HepG2 (cell line): ENCODE measurements at regions not wholly inside any gene's neighbourhood (a gene's known extent, or its start where the extent isn't known, plus 50 kb on each side); places are given as distances from the start of the nearest gene placed in this dataset.

Experiments
- ATAC-seq: fragments of 200-7000 bp; cut with Tn5 transposase; 3 replicates; pipeline ENCODE4 v1.9.1; 2020; ENCODE audit warnings: mild to moderate bottlenecking, moderate library complexity
- BruUV-seq: library from RNA; stranded (reverse); fragments of 400-500 nt; replicated peaks from 2 replicates; lab custom pipeline; 2021; lab: Mats Ljungman, UMichigan
- CTCF ChIA-PET: fragments of 300-600 bp; formaldehyde crosslinking; extraction: SDS; loops from one replicate; lab custom pipeline; 2021; ENCODE audit warnings: low total read pairs, inconsistent platforms, low intra/inter-chr PET ratio; lab: Yijun Ruan, JAX
- POLR2A ChIA-PET: fragments of 350-600 bp; sonication (Branson Sonifier 250); formaldehyde crosslinking; loops from one replicate; lab custom pipeline; 2020; ENCODE audit warnings: antibody characterized with exemption, inconsistent platforms; lab: Yijun Ruan, JAX
- DNase-seq: peaks from one replicate; pipeline ENCODE4 v3.0.0-alpha.2; 2015; ENCODE audit warnings: low spot score
- FAIRE-seq: peaks from 3 replicates; lab custom pipeline; 2011; peaks lifted over from hg19 to GRCh38; lab: Jason Lieb, UNC
- H2AFZ ChIP-seq: one replicate; pipeline ENCODE4 v1.6.1; 2011; ENCODE audit warnings: low read length, inconsistent platforms
- H3K27ac ChIP-seq: fragments of 300-600 bp; 3 replicates; pipeline ENCODE4 v1.8.0; 2011; ENCODE audit warnings: mixed run types, mild to moderate bottlenecking, mixed read lengths, low read length, inconsistent platforms; ENCODE audit not compliant: insufficient read depth; ENCODE audit errors: extremely low read length
- H3K27me3 ChIP-seq, 2 experiments: fragments of 200-600 bp in 1 of 2; 2 replicates in 1 of 2; 3 replicates in 1 of 2; pipeline versions ENCODE4 v1.6.0 to v1.8.0; 2011; ENCODE audit warnings: low read length in 2 of 2, mild to moderate bottlenecking in 2 of 2, moderate library complexity in 2 of 2, inconsistent platforms in 1 of 2; ENCODE audit not compliant: insufficient read depth in 2 of 2, control insufficient read depth in 1 of 2
- H3K36me3 ChIP-seq, 2 experiments: fragments of 200-600 bp in 1 of 2; replicated peaks in 1 of 2; 2 replicates in 1 of 2; 3 replicates in 1 of 2; pipeline versions ENCODE4 v1.5.1 to v1.8.0; 2011; ENCODE audit warnings: low read length in 2 of 2, inconsistent platforms in 1 of 2; ENCODE audit not compliant: insufficient read depth in 2 of 2, control insufficient read depth in 1 of 2
- H3K4me1 ChIP-seq: 2 replicates; pipeline ENCODE4 v1.5.1; 2012; ENCODE audit warnings: low read length, inconsistent platforms; ENCODE audit not compliant: insufficient read depth
- H3K4me2 ChIP-seq: 2 replicates; pipeline ENCODE4 v1.6.0; 2011; ENCODE audit warnings: low read depth, low read length, inconsistent platforms
- H3K4me3 ChIP-seq, 3 experiments: fragments of 200-600 bp in 1 of 3; sonication (generic), shearing (Covaris generic) in 1 of 3; replicated peaks in 1 of 3; 2 replicates each; pipeline ENCODE4 v1.5.1; 2011 to 2016; ENCODE audit warnings: low read length in 3 of 3, inconsistent platforms in 2 of 3, low read depth in 2 of 3, mild to moderate bottlenecking in 2 of 3, control low read depth in 1 of 3, mixed read lengths in 1 of 3; ENCODE audit not compliant: insufficient read depth in 1 of 3
- H3K79me2 ChIP-seq: one replicate; pipeline ENCODE4 v1.6.1; 2011; ENCODE audit warnings: low read length, inconsistent platforms; ENCODE audit not compliant: insufficient read depth
- H3K9ac ChIP-seq: 2 replicates; pipeline ENCODE4 v1.6.0; 2011; ENCODE audit warnings: mild to moderate bottlenecking, low read depth, low read length, inconsistent platforms; ENCODE audit not compliant: insufficient read depth
- H3K9me3 ChIP-seq: 2 replicates; pipeline ENCODE4 v1.5.1; 2012; ENCODE audit warnings: mild to moderate bottlenecking, low read length
- H4K20me1 ChIP-seq: 2 replicates; pipeline ENCODE4 v1.6.0; 2011; ENCODE audit warnings: inconsistent platforms, mild to moderate bottlenecking, low read length, moderate library complexity; ENCODE audit not compliant: insufficient read depth
- GATA4 ChIP-seq: sonication (generic); IDR thresholded peaks from 2 replicates; pipeline ENCODE4 v1.6.1; 2016; ENCODE audit warnings: antibody characterized with exemption, low read depth, borderline replicate concordance
- MIER3 ChIP-seq: IDR thresholded peaks from 2 replicates; pipeline ENCODE4 v1.6.1; 2016; ENCODE audit warnings: missing compliant biosample characterization, borderline replicate concordance
- NFYC ChIP-seq: IDR thresholded peaks from 2 replicates; pipeline ENCODE4 v1.6.1; 2016; ENCODE audit warnings: missing genetic modification reagents, missing compliant biosample characterization
- NRL ChIP-seq: sonication (generic); formaldehyde crosslinking; IDR thresholded peaks from 2 replicates; pipeline ENCODE4 v1.5.0; 2020; ENCODE audit warnings: missing genetic modification reagents, mild to moderate bottlenecking, moderate library complexity, borderline replicate concordance
- SP4 ChIP-seq: sonication (generic); formaldehyde crosslinking; IDR thresholded peaks from 2 replicates; pipeline ENCODE4 v1.8.1; 2023; ENCODE audit warnings: mild to moderate bottlenecking, missing genetic modification reagents
- TOE1 ChIP-seq: sonication (generic); formaldehyde crosslinking; IDR thresholded peaks from 2 replicates; pipeline ENCODE4 v1.4.0; 2020; ENCODE audit warnings: mild to moderate bottlenecking, missing genetic modification reagents
- TOPORS ChIP-seq: sonication (generic); formaldehyde crosslinking; IDR thresholded peaks from 2 replicates; pipeline ENCODE4 v1.8.0; 2023; ENCODE audit warnings: mild to moderate bottlenecking, missing genetic modification reagents
- ZNF451 ChIP-seq: sonication (generic); formaldehyde crosslinking; IDR thresholded peaks from 2 replicates; pipeline ENCODE4 v1.5.0; 2020; ENCODE audit warnings: mild to moderate bottlenecking, missing genetic modification reagents
- ZNF773 ChIP-seq: sonication (generic); formaldehyde crosslinking; IDR thresholded peaks from 2 replicates; pipeline ENCODE4 v1.4.0; 2020; ENCODE audit warnings: missing genetic modification reagents, borderline replicate concordance
- ZNF784 ChIP-seq: sonication (generic); formaldehyde crosslinking; IDR thresholded peaks from 2 replicates; pipeline ENCODE4 v1.5.1; 2020; ENCODE audit warnings: missing genetic modification reagents, mild to moderate bottlenecking, borderline replicate concordance
- ZXDC ChIP-seq: sonication (generic); formaldehyde crosslinking; IDR thresholded peaks from 2 replicates; pipeline ENCODE4 v1.5.0; 2020; ENCODE audit warnings: mild to moderate bottlenecking, missing genetic modification reagents
- WGBS: methylation state at CpG from one replicate; pipeline ENCODE4 v1.1.6; 2017; ENCODE audit warnings: low lambda C conversion rate; 5-methylcytosine and 5-hydroxymethylcytosine counted together
- in situ Hi-C: cut with HindIII; loops from 2 replicates; pipeline ENCODE4 v1.10.0; 2017; ENCODE audit warnings: low pct_unique_long_range_greater_than_20kb; ENCODE audit not compliant: extremely low pct_ligation_motif_present
- intact Hi-C: fragments of 100-400 bp; cut with micrococcal nuclease; formaldehyde crosslinking; loops from one replicate; pipeline ENCODE4 v1.10.0; 2022; ENCODE audit not compliant: unreplicated experiment
- TF ChIP-seq, protein P1 (sequence below): sonication (generic); formaldehyde crosslinking; IDR thresholded peaks from 2 replicates; pipeline ENCODE4 v1.5.0; 2020; ENCODE audit warnings: mild to moderate bottlenecking, missing genetic modification reagents, borderline replicate concordance

- FAIRE-seq (no peak), ATAC-seq (no peak)
These were observed 417.5 kb upstream of the C2CD4B start for GRCh38 chr15:62582580-62582979.

More at GRCh38 chr15:62582580-62582979, 417.5 kb upstream of the C2CD4B start:
- Histone ChIP-seq H3K4me2 (no peak overlapping the region), H3K4me1 (no peaks in the 10 kb centered on the region), H3K79me2 (no peaks in the 10 kb centered on the region), H3K36me3 (no peaks in the 10 kb centered on the region), H3K27me3 (no peaks in the 10 kb centered on the region), H3K27ac (no peak overlapping the region), H3K9me3 (no peaks in the 10 kb centered on the region), H3K9ac (no peak overlapping the region), H3K4me3 (no peak overlapping the region), H2AFZ (no peak overlapping the region), H4K20me1 (no peaks in the 10 kb centered on the region)
- POLR2A ChIA-PET = no interaction called here
- WGBS = 90% methylated on average over 2 of the region's 2 CpGs
- no TSS peak for BruUV-seq
- TF ChIP-seq ZNF451 (CRISPR knock-in tag) (no peak), ZNF784 (CRISPR knock-in tag) (no peak), ZXDC (CRISPR knock-in tag) (no peak), ZNF773 (CRISPR knock-in tag) (no peak), MIER3 (CRISPR knock-in tag) (no peak), NRL (CRISPR knock-in tag) (no peak), TOPORS (CRISPR knock-in tag) (no peak), TOE1 (CRISPR knock-in tag) (no peak), GATA4 (no peak), SP4 (CRISPR knock-in tag) (no peak), NFYC (no peak)
- TF ChIP-seq, protein P1, sequence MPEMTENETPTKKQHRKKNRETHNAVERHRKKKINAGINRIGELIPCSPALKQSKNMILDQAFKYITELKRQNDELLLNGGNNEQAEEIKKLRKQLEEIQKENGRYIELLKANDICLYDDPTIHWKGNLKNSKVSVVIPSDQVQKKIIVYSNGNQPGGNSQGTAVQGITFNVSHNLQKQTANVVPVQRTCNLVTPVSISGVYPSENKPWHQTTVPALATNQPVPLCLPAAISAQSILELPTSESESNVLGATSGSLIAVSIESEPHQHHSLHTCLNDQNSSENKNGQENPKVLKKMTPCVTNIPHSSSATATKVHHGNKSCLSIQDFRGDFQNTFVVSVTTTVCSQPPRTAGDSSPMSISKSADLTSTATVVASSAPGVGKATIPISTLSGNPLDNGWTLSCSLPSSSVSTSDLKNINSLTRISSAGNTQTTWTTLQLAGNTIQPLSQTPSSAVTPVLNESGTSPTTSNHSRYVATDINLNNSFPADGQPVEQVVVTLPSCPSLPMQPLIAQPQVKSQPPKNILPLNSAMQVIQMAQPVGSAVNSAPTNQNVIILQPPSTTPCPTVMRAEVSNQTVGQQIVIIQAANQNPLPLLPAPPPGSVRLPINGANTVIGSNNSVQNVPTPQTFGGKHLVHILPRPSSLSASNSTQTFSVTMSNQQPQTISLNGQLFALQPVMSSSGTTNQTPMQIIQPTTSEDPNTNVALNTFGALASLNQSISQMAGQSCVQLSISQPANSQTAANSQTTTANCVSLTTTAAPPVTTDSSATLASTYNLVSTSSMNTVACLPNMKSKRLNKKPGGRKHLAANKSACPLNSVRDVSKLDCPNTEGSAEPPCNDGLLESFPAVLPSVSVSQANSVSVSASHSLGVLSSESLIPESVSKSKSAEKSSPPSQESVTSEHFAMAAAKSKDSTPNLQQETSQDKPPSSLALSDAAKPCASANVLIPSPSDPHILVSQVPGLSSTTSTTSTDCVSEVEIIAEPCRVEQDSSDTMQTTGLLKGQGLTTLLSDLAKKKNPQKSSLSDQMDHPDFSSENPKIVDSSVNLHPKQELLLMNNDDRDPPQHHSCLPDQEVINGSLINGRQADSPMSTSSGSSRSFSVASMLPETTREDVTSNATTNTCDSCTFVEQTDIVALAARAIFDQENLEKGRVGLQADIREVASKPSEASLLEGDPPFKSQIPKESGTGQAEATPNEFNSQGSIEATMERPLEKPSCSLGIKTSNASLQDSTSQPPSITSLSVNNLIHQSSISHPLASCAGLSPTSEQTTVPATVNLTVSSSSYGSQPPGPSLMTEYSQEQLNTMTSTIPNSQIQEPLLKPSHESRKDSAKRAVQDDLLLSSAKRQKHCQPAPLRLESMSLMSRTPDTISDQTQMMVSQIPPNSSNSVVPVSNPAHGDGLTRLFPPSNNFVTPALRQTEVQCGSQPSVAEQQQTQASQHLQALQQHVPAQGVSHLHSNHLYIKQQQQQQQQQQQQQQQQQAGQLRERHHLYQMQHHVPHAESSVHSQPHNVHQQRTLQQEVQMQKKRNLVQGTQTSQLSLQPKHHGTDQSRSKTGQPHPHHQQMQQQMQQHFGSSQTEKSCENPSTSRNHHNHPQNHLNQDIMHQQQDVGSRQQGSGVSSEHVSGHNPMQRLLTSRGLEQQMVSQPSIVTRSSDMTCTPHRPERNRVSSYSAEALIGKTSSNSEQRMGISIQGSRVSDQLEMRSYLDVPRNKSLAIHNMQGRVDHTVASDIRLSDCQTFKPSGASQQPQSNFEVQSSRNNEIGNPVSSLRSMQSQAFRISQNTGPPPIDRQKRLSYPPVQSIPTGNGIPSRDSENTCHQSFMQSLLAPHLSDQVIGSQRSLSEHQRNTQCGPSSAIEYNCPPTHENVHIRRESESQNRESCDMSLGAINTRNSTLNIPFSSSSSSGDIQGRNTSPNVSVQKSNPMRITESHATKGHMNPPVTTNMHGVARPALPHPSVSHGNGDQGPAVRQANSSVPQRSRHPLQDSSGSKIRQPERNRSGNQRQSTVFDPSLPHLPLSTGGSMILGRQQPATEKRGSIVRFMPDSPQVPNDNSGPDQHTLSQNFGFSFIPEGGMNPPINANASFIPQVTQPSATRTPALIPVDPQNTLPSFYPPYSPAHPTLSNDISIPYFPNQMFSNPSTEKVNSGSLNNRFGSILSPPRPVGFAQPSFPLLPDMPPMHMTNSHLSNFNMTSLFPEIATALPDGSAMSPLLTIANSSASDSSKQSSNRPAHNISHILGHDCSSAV = no peak
- in situ Hi-C loops (no loop called here), intact Hi-C loops (no loop called here)
- CTCF ChIA-PET = no interaction called here
- DNase-seq = no peak
